Lung (tissue), 11 donors: ENCODE measurements at regions not wholly inside any gene's neighbourhood (a gene's known extent, or its start where the extent isn't known, plus 50 kb on each side); places are given as distances from the start of the nearest gene placed in this dataset.
A peak's percentile ranks its signal among the peaks of the same experiment; 100 is the strongest.

Experiments used
- ATAC-seq: fragments of 200-7000 bp; cut with Tn5 transposase; one replicate; pipeline ENCODE4 v1.9.1; 2020; ENCODE audit warnings: moderate number of reproducible peaks; ENCODE audit not compliant: insufficient read depth, low FRiP score
- DNase-seq, 3 donors: peaks; one replicate each; pipeline ENCODE4 v3.0.0-alpha.2; 2013 to 2017
- H3K27ac ChIP-seq, 2 donors: one replicate each; pipeline ENCODE4 v1.5.1; 2013; ENCODE audit warnings: mild to moderate bottlenecking in 2 of 2, moderate library complexity in 2 of 2, control low read depth in 1 of 2, inconsistent platforms in 1 of 2, low read depth in 1 of 2, low read length in 1 of 2
- H3K27me3 ChIP-seq, 3 donors: one replicate each; pipeline ENCODE4 v1.5.1; 2013; ENCODE audit warnings: low read length in 2 of 3; ENCODE audit not compliant: control insufficient read depth in 3 of 3, insufficient read depth in 3 of 3
- H3K36me3 ChIP-seq, 4 donors: one replicate each; pipeline ENCODE4 v1.5.1; 2013; ENCODE audit warnings: low read length in 4 of 4, mild to moderate bottlenecking in 1 of 4, moderate library complexity in 1 of 4; ENCODE audit not compliant: control insufficient read depth in 4 of 4, insufficient read depth in 4 of 4
- H3K4me1 ChIP-seq, 5 donors: one replicate each; pipeline ENCODE4 v1.5.1; 2013; ENCODE audit warnings: low read length in 5 of 5, mild to moderate bottlenecking in 2 of 5, moderate library complexity in 1 of 5; ENCODE audit not compliant: control insufficient read depth in 5 of 5, insufficient read depth in 5 of 5
- H3K4me3 ChIP-seq: one replicate; pipeline ENCODE4 v1.5.1; 2013; ENCODE audit warnings: mild to moderate bottlenecking, control low read depth, moderate library complexity
- H3K9ac ChIP-seq, 2 donors: one replicate each; pipeline ENCODE4 v1.5.1; 2013; ENCODE audit warnings: low read length in 2 of 2, control low read depth in 1 of 2; ENCODE audit not compliant: insufficient read depth in 1 of 2
- H3K9me3 ChIP-seq, 4 donors: one replicate each; pipeline ENCODE4 v1.5.1; 2013; ENCODE audit warnings: low read length in 3 of 4, mild to moderate bottlenecking in 1 of 4, moderate library complexity in 1 of 4; ENCODE audit not compliant: control insufficient read depth in 4 of 4, insufficient read depth in 3 of 4
- WGBS, 2 donors: extraction: QIAGEN DNeasy Blood & Tissue Kit; methylation state at CpG; one replicate each; pipeline ENCODE4 v1.1.7; 2013; 5-methylcytosine and 5-hydroxymethylcytosine counted together
- TF ChIP-seq, protein P1 (sequence below): IDR thresholded peaks from 2 replicates; pipeline ENCODE4 v1.5.1; 2012; ENCODE audit warnings: mild to moderate bottlenecking; ENCODE audit errors: control extremely low read depth, extremely low read depth
- donor health status: control.
- donor health status: control.
- donor health status: Bipolar disorder and iron deficiency.
- donor health status: healthy.
- donor health status: DM: yes; HTN: yes; CAD: no.

- no peak for ATAC-seq
- Histone ChIP-seq H3K4me3 (no peak overlapping the region), H3K9ac (no peak overlapping the region), H3K9me3 (peaks cover 0 to 5% (median 0%) of the 10 kb centered on the region in 4 donors), H3K4me1 (peaks cover 0 to 23% (median 0%) of the 10 kb centered on the region in 5 donors), H3K27ac (no peak overlapping the region), H3K36me3 (no peaks in the 10 kb centered on the region), H3K27me3 (no peaks in the 10 kb centered on the region)
- WGBS, 2 donors = 56 to 69% methylated on average over 6 of the region's 6 CpGs
- peak; percentile 17 to 44 (median 42) for DNase-seq
- TF ChIP-seq, protein P1, sequence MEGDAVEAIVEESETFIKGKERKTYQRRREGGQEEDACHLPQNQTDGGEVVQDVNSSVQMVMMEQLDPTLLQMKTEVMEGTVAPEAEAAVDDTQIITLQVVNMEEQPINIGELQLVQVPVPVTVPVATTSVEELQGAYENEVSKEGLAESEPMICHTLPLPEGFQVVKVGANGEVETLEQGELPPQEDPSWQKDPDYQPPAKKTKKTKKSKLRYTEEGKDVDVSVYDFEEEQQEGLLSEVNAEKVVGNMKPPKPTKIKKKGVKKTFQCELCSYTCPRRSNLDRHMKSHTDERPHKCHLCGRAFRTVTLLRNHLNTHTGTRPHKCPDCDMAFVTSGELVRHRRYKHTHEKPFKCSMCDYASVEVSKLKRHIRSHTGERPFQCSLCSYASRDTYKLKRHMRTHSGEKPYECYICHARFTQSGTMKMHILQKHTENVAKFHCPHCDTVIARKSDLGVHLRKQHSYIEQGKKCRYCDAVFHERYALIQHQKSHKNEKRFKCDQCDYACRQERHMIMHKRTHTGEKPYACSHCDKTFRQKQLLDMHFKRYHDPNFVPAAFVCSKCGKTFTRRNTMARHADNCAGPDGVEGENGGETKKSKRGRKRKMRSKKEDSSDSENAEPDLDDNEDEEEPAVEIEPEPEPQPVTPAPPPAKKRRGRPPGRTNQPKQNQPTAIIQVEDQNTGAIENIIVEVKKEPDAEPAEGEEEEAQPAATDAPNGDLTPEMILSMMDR = no peak
Observed at GRCh38 chr7:24024276-24025068, 259.5 kb upstream of the NPY start.

- H3K9me3 ChIP-seq = peaks cover 0 to 5% (median 0%) of the 10 kb centered on the region in 4 donors
- H3K9ac ChIP-seq = no peak overlapping the region
- ATAC-seq (no peak), DNase-seq (peak in 2 of 3 donors; percentile 13 to 27)
- H3K27me3 ChIP-seq = no peaks in the 10 kb centered on the region
- no peaks in the 10 kb centered on the region for H3K36me3 ChIP-seq
- peaks cover 0 to 23% (median 0%) of the 10 kb centered on the region in 5 donors for H3K4me1 ChIP-seq
- no peak overlapping the region for H3K27ac ChIP-seq
- no peak overlapping the region for H3K4me3 ChIP-seq
- TF ChIP-seq, protein P1 = no peak
- WGBS, 2 donors = 38 to 50% methylated on average over 2 of the region's 2 CpGs
Observed at GRCh38 chr7:24025094-24025493, 258.9 kb upstream of the NPY start.

DNA sequence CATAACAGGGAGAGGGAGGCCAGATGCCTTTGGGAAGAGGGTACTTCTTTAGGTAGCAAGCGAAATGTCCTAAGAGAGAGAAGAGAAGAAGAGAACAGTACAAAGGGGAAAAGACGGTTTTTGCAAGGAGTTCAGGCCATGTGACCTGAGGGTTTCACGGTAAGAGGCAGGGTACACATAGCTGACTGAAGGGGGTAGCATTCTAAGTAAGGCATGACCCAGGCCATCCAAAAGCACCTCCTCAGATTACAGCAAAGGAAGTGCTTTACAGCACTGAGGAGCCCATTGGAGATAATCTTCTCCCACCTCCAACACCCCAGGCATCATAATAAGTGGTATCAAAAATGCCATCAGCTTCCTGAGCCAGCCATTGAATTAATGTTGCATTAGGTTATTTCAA, 258.2 kb upstream of the NPY start:
- Histone ChIP-seq H3K27me3 (no peaks in the 10 kb centered on the region), H3K36me3 (no peaks in the 10 kb centered on the region), H3K4me1 (peaks cover 0 to 23% (median 0%) of the 10 kb centered on the region in 5 donors), H3K9me3 (peaks cover 0 to 5% (median 0%) of the 10 kb centered on the region in 4 donors), H3K9ac (no peak overlapping the region), H3K27ac (no peak overlapping the region), H3K4me3 (no peak overlapping the region)
- TF ChIP-seq, protein P1 = no peak
- ATAC-seq (no peak), DNase-seq (no peak)
- 79 to 89% methylated on average over 3 of the region's 3 CpGs for WGBS, 2 donors
